ENCODE measurements at regions not wholly inside any gene's neighbourhood (a gene's known extent, or its start where the extent isn't known, plus 50 kb on each side); places are given as distances from the start of the nearest gene placed in this dataset.
"Not testable (repeated sequence)": the region's sequence is repeated elsewhere in the genome, so short reads cannot be mapped to it uniquely, and the experiment has no call there.

- not testable (repeated sequence) for TF ChIP-seq CTCF (IDR thresholded peaks at IDR 0.05); POLR2A (IDR thresholded peaks at IDR 0.05); POLR2AphosphoS5 (IDR thresholded peaks at IDR 0.05); EP300 (IDR thresholded peaks at IDR 0.05; ENCODE audit: low read depth)
These were observed 83.6 kb upstream of the ALDH3B2 start for GRCh38 chr11:67758009-67758408.
